H9 (cell line): ENCODE measurements at regions not wholly inside any gene's neighbourhood (a gene's known extent, or its start where the extent isn't known, plus 50 kb on each side); places are given as distances from the start of the nearest gene placed in this dataset.

Experiments used
- DNase-seq: peaks from one replicate; pipeline ENCODE4 v3.0.0-alpha.2; 2017
- H2AFZ ChIP-seq: one replicate; pipeline ENCODE4 v1.6.1; 2013; ENCODE audit warnings: mild to moderate bottlenecking, low read length, control low read depth, moderate library complexity
- H2AK5ac ChIP-seq: 2 replicates; pipeline ENCODE4 v1.6.1; 2013; ENCODE audit warnings: low read length, control low read depth, mixed read lengths; ENCODE audit not compliant: insufficient read length
- H2BK120ac ChIP-seq: one replicate; pipeline ENCODE4 v1.6.1; 2013; ENCODE audit warnings: low read depth, mild to moderate bottlenecking, low read length, control low read depth, inconsistent platforms; ENCODE audit not compliant: poor library complexity, severe bottlenecking
- H2BK12ac ChIP-seq: 2 replicates; pipeline ENCODE4 v1.6.1; 2013; ENCODE audit warnings: low read length, control low read depth, mixed read lengths, low read depth; ENCODE audit not compliant: insufficient read length
- H2BK15ac ChIP-seq: 2 replicates; pipeline ENCODE4 v1.6.1; 2013; ENCODE audit warnings: low read depth, low read length, control low read depth
- H2BK20ac ChIP-seq: one replicate; pipeline ENCODE4 v1.6.1; 2013; ENCODE audit warnings: low read depth, mild to moderate bottlenecking, low read length, control low read depth, inconsistent platforms; ENCODE audit not compliant: poor library complexity, severe bottlenecking
- H2BK5ac ChIP-seq: 2 replicates; pipeline ENCODE4 v1.6.1; 2013; ENCODE audit warnings: low read length, control low read depth, mixed read lengths; ENCODE audit not compliant: insufficient read length
- H3K14ac ChIP-seq: 2 replicates; pipeline ENCODE4 v1.6.1; 2013; ENCODE audit warnings: low read length, control low read depth; ENCODE audit not compliant: insufficient read depth
- H3K18ac ChIP-seq: 2 replicates; pipeline ENCODE4 v1.6.1; 2013; ENCODE audit warnings: low read depth, mild to moderate bottlenecking, mixed read lengths, low read length, control low read depth; ENCODE audit not compliant: insufficient read length
- H3K23ac ChIP-seq: 2 replicates; pipeline ENCODE4 v1.6.1; 2013; ENCODE audit warnings: low read length, control low read depth, mixed read lengths, low read depth; ENCODE audit not compliant: insufficient read length
- H3K23me2 ChIP-seq: 2 replicates; pipeline ENCODE4 v1.6.1; 2013; ENCODE audit warnings: low read depth, mild to moderate bottlenecking, mixed read lengths, low read length, control low read depth; ENCODE audit not compliant: insufficient read length, poor library complexity, severe bottlenecking
- H3K27ac ChIP-seq: 2 replicates; pipeline ENCODE4 v1.5.1; 2013; ENCODE audit warnings: low read length, control low read depth, mixed read lengths, low read depth; ENCODE audit not compliant: insufficient read length
- H3K27me3 ChIP-seq: 2 replicates; pipeline ENCODE4 v1.6.1; 2013; ENCODE audit warnings: low read length, control low read depth, inconsistent platforms; ENCODE audit not compliant: insufficient read depth
- H3K4ac ChIP-seq: 2 replicates; pipeline ENCODE4 v1.6.1; 2013; ENCODE audit warnings: low read depth, mild to moderate bottlenecking, control low read depth, inconsistent platforms, low read length, moderate library complexity
- H3K4me1 ChIP-seq: 2 replicates; pipeline ENCODE4 v1.6.1; 2013; ENCODE audit warnings: low read length, control low read depth, inconsistent platforms; ENCODE audit not compliant: insufficient read depth
- H3K4me2 ChIP-seq: 2 replicates; pipeline ENCODE4 v1.6.1; 2013; ENCODE audit warnings: low read length, control low read depth, mixed read lengths; ENCODE audit not compliant: insufficient read length, insufficient read depth
- H3K56ac ChIP-seq: 2 replicates; pipeline ENCODE4 v1.6.1; 2013; ENCODE audit warnings: low read depth, mild to moderate bottlenecking, mixed read lengths, low read length, control low read depth; ENCODE audit not compliant: insufficient read length
- H3K79me1 ChIP-seq: 2 replicates; pipeline ENCODE4 v1.6.1; 2013; ENCODE audit warnings: low read depth, mild to moderate bottlenecking, moderate library complexity, low read length, control low read depth, inconsistent platforms; ENCODE audit not compliant: insufficient read depth, poor library complexity, severe bottlenecking
- H3K79me2 ChIP-seq: 2 replicates; pipeline ENCODE4 v1.6.1; 2013; ENCODE audit warnings: low read length, control low read depth, inconsistent platforms; ENCODE audit not compliant: insufficient read depth
- H3K9ac ChIP-seq: 2 replicates; pipeline ENCODE4 v1.6.1; 2013; ENCODE audit warnings: low read length, control low read depth, mixed read lengths; ENCODE audit not compliant: insufficient read length; ENCODE audit errors: extremely low read depth
- H3K9me3 ChIP-seq: one replicate; pipeline ENCODE4 v1.6.1; 2013; ENCODE audit warnings: low read depth, low read length, inconsistent platforms; ENCODE audit not compliant: control insufficient read depth
- H3T11ph ChIP-seq: one replicate; pipeline ENCODE4 v1.6.1; 2013; ENCODE audit warnings: mild to moderate bottlenecking, low read length, control low read depth, inconsistent platforms
- H4K20me1 ChIP-seq: one replicate; pipeline ENCODE4 v1.6.1; 2013; ENCODE audit not compliant: control insufficient read depth, insufficient read length, insufficient read depth
- H4K5ac ChIP-seq: 2 replicates; pipeline ENCODE4 v1.6.1; 2013; ENCODE audit warnings: low read depth, mild to moderate bottlenecking, mixed read lengths, low read length, control low read depth; ENCODE audit not compliant: insufficient read length
- H4K8ac ChIP-seq: replicated peaks from 2 replicates; pipeline ENCODE4 v1.6.1; 2013; ENCODE audit warnings: low read length, control low read depth, mixed read lengths, low read depth; ENCODE audit not compliant: insufficient read length
- H4K91ac ChIP-seq: 2 replicates; pipeline ENCODE4 v1.6.1; 2013; ENCODE audit warnings: low read depth, mild to moderate bottlenecking, moderate library complexity, mixed read lengths, low read length, control low read depth; ENCODE audit not compliant: insufficient read length
- H3K27ac Mint-ChIP-seq, 3 experiments: 2 replicates in 2 of 3; 3 replicates in 1 of 3; pipeline ENCODE4 v1.8.0; 2020 to 2021; ENCODE audit warnings: mixed read lengths in 3 of 3, mild to moderate bottlenecking in 1 of 3, moderate library complexity in 1 of 3
- H3K27me3 Mint-ChIP-seq: 2 replicates; pipeline ENCODE4 v1.8.0; 2021; ENCODE audit warnings: low read depth, mild to moderate bottlenecking, moderate library complexity, mixed read lengths
- H3K36me3 Mint-ChIP-seq, 3 experiments: 2 replicates in 2 of 3; 3 replicates in 1 of 3; pipeline ENCODE4 v1.8.0; 2020 to 2021; ENCODE audit warnings: low read depth in 3 of 3, mixed read lengths in 3 of 3; ENCODE audit not compliant: insufficient read depth in 1 of 3
- H3K4me1 Mint-ChIP-seq, 2 experiments: 2 replicates each; pipeline ENCODE4 v1.8.0; 2020; ENCODE audit warnings: mixed read lengths in 2 of 2
- H3K4me3 Mint-ChIP-seq, 2 experiments: 2 replicates in 1 of 2; 3 replicates in 1 of 2; pipeline ENCODE4 v1.8.0; 2020 to 2021; ENCODE audit warnings: mild to moderate bottlenecking in 2 of 2, mixed read lengths in 2 of 2, moderate library complexity in 1 of 2
- H3K9me3 Mint-ChIP-seq, 2 experiments: 2 replicates in 1 of 2; 3 replicates in 1 of 2; pipeline ENCODE4 v1.8.0; 2020; ENCODE audit warnings: mild to moderate bottlenecking in 2 of 2, mixed read lengths in 2 of 2, moderate library complexity in 1 of 2
- CTCF ChIP-seq: fragments of 200-600 bp; sonication (generic); conservative IDR thresholded peaks from 3 replicates; pipeline ENCODE4 v1.8.0; 2021; ENCODE audit warnings: antibody characterized with exemption, mild to moderate bottlenecking
- WGBS: extraction: QIAGEN DNeasy Blood & Tissue Kit; methylation state at CpG from one replicate; pipeline ENCODE4 v1.1.7; 2013; ENCODE audit warnings: missing lambda C conversion rate, low lambda C conversion rate, mixed read lengths; ENCODE audit not compliant: insufficient read length; ENCODE audit errors: extremely low coverage; 5-methylcytosine and 5-hydroxymethylcytosine counted together

GRCh38 chr10:81303656-81304055, 571.3 kb upstream of the NRG3 start:
- Histone ChIP-seq H2BK5ac (no peak overlapping the region), H3K79me2 (no peaks in the 10 kb centered on the region), H3K4me1 (no peaks in the 10 kb centered on the region), H3K79me1 (no peaks in the 10 kb centered on the region), H3K23ac (no peak overlapping the region), H3K9me3 (no peaks in the 10 kb centered on the region), H2BK12ac (no peak overlapping the region), H3K18ac (no peak overlapping the region), H4K8ac (no peak overlapping the region), H2BK120ac (no peak overlapping the region), H3T11ph (no peak overlapping the region), H3K27me3 (no peaks in the 10 kb centered on the region), H3K56ac (no peak overlapping the region), H3K27ac (no peak overlapping the region), H2BK20ac (no peak overlapping the region), H4K5ac (no peak overlapping the region), H2AFZ (no peak overlapping the region), H4K91ac (no peak overlapping the region), H3K14ac (no peak overlapping the region), H2BK15ac (no peak overlapping the region), H3K4ac (no peak overlapping the region), H3K23me2 (no peaks in the 10 kb centered on the region), H3K9ac (no peak overlapping the region), H3K4me2 (no peak overlapping the region), H4K20me1 (no peaks in the 10 kb centered on the region), H2AK5ac (no peak overlapping the region)
- WGBS = no CpG with 5 or more reads among the region's 1 CpG
- no peak for TF ChIP-seq CTCF
- Mint-ChIP-seq H3K4me3 (no peak overlapping the region), H3K36me3 (peaks cover 2 to 4% (median 2%) of the 10 kb centered on the region in 3 experiments; a peak in 3 of 7 replicates), H3K27ac (no peak overlapping the region), H3K4me1 (no peaks in the 10 kb centered on the region), H3K27me3 (no peaks in the 10 kb centered on the region), H3K9me3 (peaks cover 0 to 4% of the 10 kb centered on the region in 2 experiments; a peak in 2 of 5 replicates)
- DNase-seq = no peak
